HG02588 (cell line): ENCODE measurements at regions not wholly inside any gene's neighbourhood (a gene's known extent, or its start where the extent isn't known, plus 50 kb on each side); places are given as distances from the start of the nearest gene placed in this dataset.

Experiments used
- ATAC-seq: cut with Tn5 transposase; IDR thresholded peaks from one replicate; pipeline ENCODE4 v1.9.1; 2021; ENCODE audit warnings: mild to moderate bottlenecking, moderate library complexity; ENCODE audit not compliant: unreplicated experiment

DNA sequence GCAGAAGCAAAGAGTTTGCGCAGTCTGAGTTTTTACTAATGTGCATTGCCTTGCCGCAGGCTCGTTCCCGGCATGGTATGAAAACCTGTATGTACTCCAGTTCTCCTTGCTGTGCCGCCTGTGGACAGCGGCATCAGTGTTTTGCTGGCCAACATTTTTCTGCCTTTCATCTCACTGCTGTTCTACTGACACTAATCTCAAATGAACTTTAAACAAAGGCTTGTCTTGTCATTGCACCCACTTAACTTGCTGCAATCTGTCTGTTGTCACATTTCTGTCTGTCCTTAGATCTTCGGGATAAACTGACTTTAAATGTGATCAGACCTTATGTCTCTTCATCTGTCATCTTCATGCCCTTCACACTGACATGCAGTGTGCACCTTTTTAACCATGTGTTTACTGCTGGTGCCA, 71.7 kb upstream of the ZNRF2 start:
- ATAC-seq, result no peak

DNA sequence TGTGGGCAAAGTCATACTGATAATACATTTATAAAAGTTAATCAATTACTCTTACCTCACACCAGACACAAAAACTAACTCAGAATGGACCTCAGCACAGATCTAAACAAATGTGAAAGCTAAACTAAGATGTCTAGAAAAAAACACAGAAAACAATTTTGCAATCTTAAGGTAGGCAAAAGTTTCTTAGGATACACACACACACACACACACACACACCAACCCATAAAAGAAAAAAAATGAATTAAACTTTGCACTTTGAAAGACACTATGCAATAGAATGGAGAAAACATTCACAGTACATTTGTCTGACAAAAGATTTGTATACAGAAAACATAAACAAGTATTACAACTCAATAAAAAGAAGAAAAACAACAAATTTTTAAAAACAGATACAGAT, 70.8 kb upstream of the ZNRF2 start:
- no peak for ATAC-seq

DNA sequence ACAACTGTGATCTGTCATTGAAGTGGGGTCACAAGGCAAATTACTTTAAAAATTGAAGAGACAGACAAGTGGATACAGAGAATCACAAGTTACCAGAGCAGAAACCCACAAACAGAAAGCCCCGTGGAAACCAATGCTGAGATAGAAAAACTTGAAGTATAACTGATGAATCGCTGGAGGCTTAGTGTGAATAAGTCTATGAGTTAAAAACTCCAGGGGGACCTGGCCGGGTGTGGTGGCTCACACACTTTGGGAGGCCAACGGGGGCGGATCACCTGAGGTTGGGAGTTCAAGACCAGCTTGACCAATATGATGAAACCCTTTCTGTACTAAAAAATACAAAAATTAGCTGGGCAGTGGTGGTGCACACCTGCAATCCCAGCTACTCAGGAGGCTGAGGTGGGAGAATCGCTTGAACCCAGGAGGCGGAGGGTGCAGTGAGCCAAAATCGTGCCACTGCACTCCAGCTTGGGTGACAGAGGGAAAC, 69.7 kb upstream of the ZNRF2 start:
- peak; percentile 49 for ATAC-seq

DNA sequence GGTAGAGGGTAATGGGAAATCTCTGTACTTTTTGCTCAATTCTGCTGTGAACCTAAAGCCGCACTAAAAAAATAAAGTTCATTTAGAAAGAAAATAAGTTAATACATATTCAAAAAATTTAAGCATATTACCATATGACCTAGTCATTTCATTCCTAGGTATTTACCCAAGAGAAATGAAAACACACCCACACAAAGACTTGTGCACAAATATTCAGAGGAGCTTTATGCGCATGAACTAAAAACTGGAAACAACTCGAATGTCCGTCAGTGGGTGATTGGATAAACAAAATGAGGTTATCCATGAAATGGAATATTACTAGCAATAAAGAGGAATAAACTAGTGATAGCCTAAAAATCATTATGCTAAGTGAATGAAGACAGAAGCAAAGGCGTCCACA, 62.6 kb upstream of the ZNRF2 start:
- no peak for ATAC-seq

DNA sequence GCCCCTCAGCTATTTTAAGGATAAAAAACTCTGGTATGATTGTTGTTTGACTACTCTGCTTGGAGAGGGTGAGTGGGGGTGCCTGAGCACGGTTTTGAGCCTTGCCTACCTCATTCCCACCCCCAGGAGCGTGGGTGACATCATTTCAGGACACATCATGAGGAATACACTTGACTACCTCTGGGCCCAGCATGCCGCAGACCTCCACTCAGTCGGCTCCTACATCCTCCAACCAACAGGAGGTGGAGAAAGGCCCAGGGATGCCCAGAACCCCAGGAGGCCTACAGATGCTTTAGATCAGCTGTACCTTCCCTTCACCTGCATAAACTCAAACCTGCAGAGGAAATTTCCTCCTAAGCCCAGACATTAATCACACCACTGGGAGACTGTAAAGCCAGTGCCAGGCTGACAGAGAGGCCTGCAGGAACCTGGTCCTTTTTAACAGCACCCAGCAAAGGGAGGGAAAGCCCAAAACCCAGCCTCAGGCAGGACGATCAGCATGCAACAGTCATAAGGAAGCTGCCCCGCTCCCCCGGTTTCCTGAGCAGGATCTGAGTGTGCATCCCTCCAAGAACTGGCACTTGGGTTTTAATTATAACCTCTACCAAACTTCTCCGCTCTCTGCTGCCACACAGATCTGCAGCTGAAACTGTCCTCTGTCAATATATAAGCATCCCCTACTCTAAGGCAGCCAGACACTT, 61.7 kb upstream of the ZNRF2 start:
- ATAC-seq, result no peak

DNA sequence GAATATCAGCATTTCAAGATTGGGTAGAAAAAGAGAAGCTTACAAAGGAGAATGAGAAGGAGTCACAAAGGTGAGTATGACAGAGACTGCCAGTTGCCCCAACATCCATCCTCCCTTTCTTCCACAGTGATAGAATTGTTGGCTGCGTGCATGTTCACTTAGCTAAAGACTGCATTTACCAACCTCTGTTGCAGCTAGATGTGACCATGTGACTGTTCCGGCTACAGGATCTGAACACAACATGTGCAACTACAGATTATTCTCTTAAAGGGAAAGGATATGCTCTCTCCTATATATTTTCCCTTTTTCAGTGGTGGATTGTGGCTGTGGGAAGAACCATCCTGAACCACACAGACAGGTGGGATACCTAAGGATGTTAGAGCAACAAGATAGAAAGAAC, 60.5 kb upstream of the ZNRF2 start:
- ATAC-seq, result no peak

DNA sequence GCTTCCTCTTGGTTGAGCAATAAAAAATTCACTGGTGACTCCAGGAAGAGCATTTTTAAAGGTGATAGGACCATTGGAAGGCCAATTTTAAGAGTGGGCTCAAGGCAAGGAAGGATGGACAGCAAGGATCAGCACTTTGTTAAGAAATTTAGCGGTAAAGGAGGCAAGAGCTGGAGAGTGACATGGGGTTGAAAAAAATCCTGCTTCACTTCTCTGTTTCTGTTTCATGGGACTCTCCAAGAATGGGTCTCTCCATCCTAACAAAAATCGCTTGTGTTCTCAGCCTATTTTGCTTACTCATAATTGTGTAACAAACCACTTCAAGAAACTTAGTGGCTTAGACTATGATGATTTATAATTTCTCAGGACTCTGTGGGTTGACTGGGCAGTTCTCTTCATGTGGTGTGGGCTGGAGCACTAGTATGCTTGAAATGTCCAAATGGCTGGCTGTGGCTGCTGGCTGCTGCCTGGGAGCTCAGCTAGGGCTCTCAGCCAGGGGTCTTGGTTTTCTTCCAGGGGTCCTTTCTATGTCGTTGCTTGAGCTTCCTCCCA, 59.8 kb upstream of the ZNRF2 start:
- ATAC-seq, result peak; percentile 56

DNA sequence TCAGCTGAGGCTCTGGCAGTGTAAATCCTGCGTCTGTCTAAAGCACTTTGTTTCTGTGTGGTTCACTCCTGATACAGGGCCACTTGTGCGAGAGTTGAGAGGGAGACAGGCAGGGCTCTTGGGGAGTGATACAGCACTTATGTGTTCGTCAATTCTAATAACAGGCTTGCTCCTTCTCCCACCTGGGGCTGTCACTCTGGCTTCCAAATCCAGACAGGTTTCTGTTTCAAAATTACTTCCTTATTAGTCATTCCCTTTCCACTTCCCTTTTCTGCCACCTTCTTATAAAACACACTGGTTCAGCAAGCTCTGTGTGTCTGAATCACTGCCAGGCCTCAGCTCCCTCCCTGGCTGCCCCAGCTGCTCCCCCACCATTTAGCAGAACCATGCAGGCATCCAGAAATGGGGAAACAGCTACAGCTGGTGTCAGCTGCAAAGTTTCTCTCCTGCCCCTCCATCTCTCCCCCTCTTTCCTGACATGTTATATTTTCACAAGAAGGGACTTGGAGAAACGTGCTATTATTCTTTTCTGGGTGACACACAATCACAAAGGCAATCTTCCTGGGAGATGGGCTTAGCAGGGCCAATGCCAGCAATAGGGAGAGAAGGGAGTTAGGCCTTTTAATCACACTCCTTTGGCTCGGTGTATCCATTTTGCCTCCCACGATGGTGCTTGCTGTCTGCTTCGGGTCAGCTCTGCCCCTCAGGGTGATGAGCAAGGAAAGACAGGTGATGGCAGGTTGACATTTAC, 58.4 kb upstream of the ZNRF2 start:
- ATAC-seq, result peak; percentile 61

DNA sequence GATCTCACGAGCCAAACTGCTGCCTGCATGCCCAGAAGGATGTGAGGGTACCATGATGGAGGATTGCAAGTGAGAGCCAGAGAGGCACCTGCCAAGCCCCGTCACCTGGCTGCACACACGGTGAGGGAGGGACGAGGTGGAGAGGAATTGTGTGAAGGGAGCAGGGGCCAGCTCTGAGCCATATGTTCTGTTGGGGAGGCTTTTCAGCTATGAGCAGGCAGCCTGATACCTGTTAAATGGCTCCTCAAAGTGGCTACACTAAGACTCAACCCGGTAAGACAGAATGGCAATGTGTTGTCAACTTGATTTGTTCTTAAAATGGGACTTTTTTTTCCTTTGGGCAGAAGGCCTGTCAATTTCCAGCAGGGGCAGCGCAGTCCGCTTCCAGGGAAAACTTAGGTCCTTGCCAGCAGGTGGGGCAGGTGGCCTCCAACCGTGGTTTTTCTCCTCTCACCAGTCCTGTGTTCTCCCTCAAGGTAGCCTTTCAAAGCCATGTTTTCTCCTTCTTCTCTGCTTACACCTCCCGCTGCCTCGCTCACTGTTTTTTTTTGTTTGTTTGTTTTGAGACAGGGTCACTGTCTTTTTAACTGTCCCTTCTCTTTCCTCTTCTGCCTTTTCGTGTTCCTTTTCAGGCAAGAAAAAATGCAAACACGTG, 57.7 kb upstream of the ZNRF2 start:
- ATAC-seq, result no peak

DNA sequence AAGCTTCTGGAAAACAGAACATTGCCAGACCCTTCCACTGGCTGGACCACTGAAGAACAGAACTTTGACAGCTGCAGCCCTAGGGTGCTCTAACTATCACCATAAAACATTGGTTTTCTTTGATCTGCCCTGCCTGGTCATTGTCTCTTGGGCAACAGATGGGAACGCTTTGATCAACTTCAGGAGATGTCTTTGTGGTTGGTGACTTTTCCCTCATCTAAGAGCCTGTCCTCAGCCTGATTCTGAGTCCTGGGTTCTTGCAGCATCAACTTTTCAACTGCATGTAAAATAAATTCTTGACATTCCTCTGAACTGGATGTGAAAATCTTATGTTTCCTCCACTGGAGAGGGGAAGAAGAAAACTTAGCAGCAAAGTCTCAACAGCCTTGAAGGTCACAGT, 53.1 kb upstream of the ZNRF2 start:
- no peak for ATAC-seq

DNA sequence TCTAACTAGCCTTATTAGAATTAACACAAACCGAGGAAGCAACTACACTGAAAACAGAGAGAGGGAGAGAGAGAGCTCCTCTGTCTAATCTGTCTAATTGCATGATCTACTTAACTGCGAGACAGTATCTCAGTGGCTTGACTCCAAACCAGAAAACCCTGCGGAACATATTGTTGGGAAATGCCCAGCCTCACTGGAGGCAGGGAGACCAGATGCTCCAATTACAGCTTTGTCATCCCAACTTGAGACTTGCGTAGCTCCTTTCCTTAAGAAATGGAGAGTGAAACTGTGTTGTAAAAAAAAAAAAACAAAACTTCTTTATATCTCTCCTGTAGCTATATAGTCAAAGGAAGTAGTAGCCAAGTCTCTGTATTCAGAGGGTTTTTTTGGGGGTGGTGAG, 52.0 kb upstream of the ZNRF2 start:
- ATAC-seq, result no peak
